Osteoblast (primary cell): ENCODE measurements at regions not wholly inside any gene's neighbourhood (a gene's known extent, or its start where the extent isn't known, plus 50 kb on each side); places are given as distances from the start of the nearest gene placed in this dataset.

Experiments used
- DNase-seq: peaks from one replicate; pipeline ENCODE4 v3.0.0; 2011; ENCODE audit warnings: low spot score, mixed read lengths; ENCODE audit not compliant: insufficient read length; ENCODE audit errors: missing footprints
- H2AFZ ChIP-seq: 2 replicates; pipeline ENCODE4 v1.6.0; 2011; ENCODE audit warnings: mild to moderate bottlenecking, low read length
- H3K27ac ChIP-seq: 2 replicates; pipeline ENCODE4 v1.5.1; 2011; ENCODE audit warnings: mild to moderate bottlenecking, low read depth, low read length, moderate library complexity
- H3K27me3 ChIP-seq: 2 replicates; pipeline ENCODE4 v1.6.0; 2012; ENCODE audit warnings: mild to moderate bottlenecking, control low read depth, inconsistent platforms, low read length, moderate library complexity; ENCODE audit not compliant: insufficient read depth
- H3K36me3 ChIP-seq: 2 replicates; pipeline ENCODE4 v1.5.1; 2011; ENCODE audit warnings: mild to moderate bottlenecking, low read length, control low read depth, moderate library complexity; ENCODE audit not compliant: insufficient read depth
- H3K4me1 ChIP-seq: 2 replicates; pipeline ENCODE4 v1.5.1; 2011; ENCODE audit warnings: mild to moderate bottlenecking, low read length, control low read depth, moderate library complexity; ENCODE audit not compliant: insufficient read depth
- H3K4me2 ChIP-seq: 2 replicates; pipeline ENCODE4 v1.6.0; 2011; ENCODE audit warnings: mild to moderate bottlenecking, low read length; ENCODE audit not compliant: insufficient read depth
- H3K4me3 ChIP-seq: fragments of 200-600 bp; sonication (generic); 3 replicates; pipeline ENCODE4 v1.5.1; 2012; ENCODE audit warnings: mild to moderate bottlenecking, low read length, inconsistent platforms; ENCODE audit not compliant: insufficient read depth
- H3K79me2 ChIP-seq: 2 replicates; pipeline ENCODE4 v1.6.0; 2012; ENCODE audit warnings: mild to moderate bottlenecking, low read length, control low read depth, inconsistent platforms; ENCODE audit not compliant: insufficient read depth
- H3K9me3 ChIP-seq: 2 replicates; pipeline ENCODE4 v1.5.1; 2011; ENCODE audit warnings: low read depth, low read length, control low read depth
- H4K20me1 ChIP-seq: 2 replicates; pipeline ENCODE4 v1.6.0; 2012; ENCODE audit warnings: mild to moderate bottlenecking, low read length, control low read depth; ENCODE audit not compliant: insufficient read depth
- CTCF ChIP-seq: IDR thresholded peaks from 2 replicates; pipeline ENCODE4 v1.5.1; 2011; ENCODE audit warnings: mild to moderate bottlenecking, low read depth, low read length, moderate library complexity; ENCODE audit errors: extremely low read depth

DNA sequence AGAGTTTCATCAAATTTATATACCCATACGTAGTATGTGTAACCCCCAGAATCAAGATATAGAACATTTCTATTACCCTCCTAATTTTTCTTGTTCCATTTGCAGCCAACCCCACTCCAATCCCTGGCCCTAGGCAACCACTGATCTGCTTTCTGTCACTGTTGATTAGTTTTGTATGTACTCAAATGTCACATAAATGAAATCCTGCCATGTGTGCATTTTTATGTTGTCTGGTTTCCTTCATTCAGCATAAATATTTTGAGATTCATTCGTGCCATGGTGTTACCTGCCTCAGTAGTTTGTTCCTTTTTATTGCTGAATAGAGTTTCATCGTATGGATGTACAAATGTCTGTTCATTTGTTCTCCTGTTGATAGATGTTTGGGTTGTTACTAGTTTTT, 126.3 kb downstream of the MID1IP1 start:
- H4K20me1 ChIP-seq = no peaks in the 10 kb centered on the region
- peaks cover 6% of the 10 kb centered on the region for H3K4me1 ChIP-seq
- H3K4me3 ChIP-seq = no peak overlapping the region
- H3K9me3 ChIP-seq = no peaks in the 10 kb centered on the region
- no peak overlapping the region for H2AFZ ChIP-seq
- no peaks in the 10 kb centered on the region for H3K36me3 ChIP-seq
- no peak for DNase-seq
- TF ChIP-seq CTCF = no peak
- no peaks in the 10 kb centered on the region for H3K79me2 ChIP-seq
- H3K27me3 ChIP-seq = no peaks in the 10 kb centered on the region
- H3K4me2 ChIP-seq = no peak overlapping the region
- H3K27ac ChIP-seq = no peak overlapping the region

DNA sequence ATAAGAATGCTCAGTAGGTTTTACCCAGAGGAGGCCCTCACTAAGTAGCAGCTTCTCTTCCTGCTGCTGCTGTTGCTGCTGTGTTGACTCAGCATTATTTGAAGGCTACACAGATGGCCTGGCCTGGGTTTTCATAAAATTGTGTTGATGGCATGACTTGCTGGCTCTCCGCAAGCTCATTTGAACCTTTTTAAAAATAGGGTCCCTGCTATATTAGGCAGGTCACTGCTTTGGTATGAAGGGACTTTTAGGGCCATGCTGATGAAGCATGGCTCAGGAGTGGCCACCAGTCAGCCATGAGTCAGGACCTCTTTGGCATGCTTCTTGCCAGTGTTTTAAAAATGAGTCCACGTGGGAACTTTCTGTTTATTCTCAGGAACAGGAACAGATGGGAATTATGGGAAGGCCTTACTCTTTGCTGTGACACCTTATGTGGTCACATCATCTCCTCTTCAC, 128.7 kb downstream of the MID1IP1 start:
- Histone ChIP-seq H3K36me3 (no peaks in the 10 kb centered on the region), H3K27ac (peak overlapping the region; percentile 18), H3K79me2 (no peaks in the 10 kb centered on the region), H3K4me3 (no peak overlapping the region), H3K4me1 (peaks cover 6% of the 10 kb centered on the region), H2AFZ (no peak overlapping the region), H3K9me3 (no peaks in the 10 kb centered on the region), H3K4me2 (no peak overlapping the region), H3K27me3 (no peaks in the 10 kb centered on the region), H4K20me1 (no peaks in the 10 kb centered on the region)
- peak; percentile 62 for DNase-seq
- no peak for TF ChIP-seq CTCF

DNA sequence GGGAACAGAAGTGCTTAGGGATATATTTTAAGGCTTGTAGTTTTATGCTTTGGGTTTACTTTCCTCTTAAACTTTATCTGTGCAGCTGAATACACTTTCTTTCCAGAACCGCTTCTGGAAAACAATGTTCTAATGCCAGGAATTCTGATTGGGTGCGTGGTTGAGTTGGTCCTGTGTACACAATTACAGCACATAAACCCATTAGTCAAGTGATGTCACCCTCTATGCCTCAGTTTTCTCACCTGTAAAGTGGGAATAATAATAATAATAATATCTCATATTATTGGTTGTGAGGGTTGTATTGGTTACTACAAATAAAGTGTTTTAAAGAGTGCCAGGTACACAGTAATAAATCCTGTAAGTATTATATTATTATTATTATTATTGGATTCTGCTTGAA, 129.2 kb downstream of the MID1IP1 start:
- peaks cover 6% of the 10 kb centered on the region for H3K4me1 ChIP-seq
- TF ChIP-seq CTCF = no peak

GRCh38 chrX:38935561-38935960, 134.3 kb downstream of the MID1IP1 start:
- Histone ChIP-seq H3K4me2 (no peak overlapping the region), H3K79me2 (no peaks in the 10 kb centered on the region), H3K27me3 (peaks cover 4% of the 10 kb centered on the region), H4K20me1 (no peaks in the 10 kb centered on the region), H3K4me3 (no peak overlapping the region), H3K4me1 (no peaks in the 10 kb centered on the region), H3K36me3 (no peaks in the 10 kb centered on the region), H3K27ac (no peak overlapping the region), H3K9me3 (no peaks in the 10 kb centered on the region), H2AFZ (no peak overlapping the region)
- TF ChIP-seq CTCF = no peak
- DNase-seq = no peak

More for the DNA sequence above, 129.2 kb downstream of the MID1IP1 start:
- Histone ChIP-seq H3K79me2 (no peaks in the 10 kb centered on the region), H3K4me3 (no peak overlapping the region), H4K20me1 (no peaks in the 10 kb centered on the region), H3K4me2 (no peak overlapping the region), H3K36me3 (no peaks in the 10 kb centered on the region), H3K27me3 (no peaks in the 10 kb centered on the region), H2AFZ (no peak overlapping the region), H3K9me3 (no peaks in the 10 kb centered on the region), H3K27ac (peak overlapping the region; percentile 18)
- no peak for DNase-seq
